ENCODE measurements at regions not wholly inside any gene's neighbourhood (a gene's known extent, or its start where the extent isn't known, plus 50 kb on each side); places are given as distances from the start of the nearest gene placed in this dataset.
"Not testable (repeated sequence)": the region's sequence is repeated elsewhere in the genome, so short reads cannot be mapped to it uniquely, and the experiment has no call there.

- DNase-seq (ENCODE audit: low read depth in 4 of 6, low spot score in 6 of 6) = no peak
- WGBS (ENCODE audit: insufficient coverage) = 71% methylated on average over 2 of the region's 6 CpGs
Measured at GRCh38 chr13:73303851-73304250, 245.0 kb downstream of the KLF5 start.

GRCh38 chr13:73301622-73302021 is 242.8 kb downstream of the KLF5 start:
- H3K36me3 ChIP-seq (ENCODE audit: control insufficient read depth, insufficient read depth, low read length); H3K4me1 ChIP-seq (ENCODE audit: control insufficient read depth, insufficient read depth, low read length); H3K4me3 ChIP-seq (ENCODE audit: low read depth, low read length); H3K9me3 ChIP-seq (ENCODE audit: control insufficient read depth, insufficient read depth, low read length); H3K27ac ChIP-seq (ENCODE audit: low read depth, low read length); DNase-seq (ENCODE audit: low read depth in 4 of 6, low spot score in 6 of 6); H3K27me3 ChIP-seq (ENCODE audit: control insufficient read depth, insufficient read depth, low read length): not testable (repeated sequence)

More at GRCh38 chr13:73303851-73304250, 245.0 kb downstream of the KLF5 start:
- Histone ChIP-seq H3K4me1 (ENCODE audit: control insufficient read depth, insufficient read depth, low read length) (no peaks in the 10 kb centered on the region), H3K36me3 (ENCODE audit: control insufficient read depth, insufficient read depth, low read length) (no peaks in the 10 kb centered on the region), H3K27me3 (ENCODE audit: control insufficient read depth, insufficient read depth, low read length) (no peaks in the 10 kb centered on the region), H3K4me3 (ENCODE audit: low read depth, low read length) (no peak overlapping the region), H3K27ac (ENCODE audit: low read depth, low read length) (no peak overlapping the region), H3K9me3 (ENCODE audit: control insufficient read depth, insufficient read depth, low read length) (no peaks in the 10 kb centered on the region)

DNA sequence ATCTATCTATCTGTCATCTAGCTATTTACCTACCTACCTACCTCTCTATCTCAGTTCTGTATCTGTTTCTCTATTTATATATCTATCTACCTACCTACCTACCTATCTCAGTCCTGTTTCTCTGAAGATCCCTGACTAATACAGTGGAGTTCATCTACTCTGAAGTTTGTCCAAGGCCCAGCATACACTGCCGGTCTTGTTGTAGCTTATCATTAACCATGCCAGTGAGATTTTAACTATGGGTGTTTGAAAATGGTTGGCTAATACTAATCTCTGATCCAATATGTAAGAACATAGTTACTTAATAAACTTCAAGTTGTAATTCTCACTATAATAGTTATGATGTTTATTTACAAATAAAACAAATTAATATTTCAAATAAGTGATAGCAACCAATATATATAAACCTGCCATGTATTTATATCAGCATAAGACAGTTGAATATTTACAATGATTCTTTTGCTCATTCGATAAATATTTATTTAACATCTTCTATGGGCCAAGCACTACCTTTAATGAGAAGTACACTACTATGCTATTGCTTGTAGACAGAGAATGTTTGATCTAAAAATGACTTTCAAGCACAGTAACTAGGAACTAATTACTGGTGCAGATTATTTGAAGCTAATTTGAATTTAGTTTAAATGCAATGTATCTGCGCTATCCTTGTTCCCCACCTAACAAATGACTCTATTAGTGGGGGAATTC is 242.1 kb downstream of the KLF5 start:
- no peak for DNase-seq (ENCODE audit: low read depth in 4 of 6, low spot score in 6 of 6)
- Histone ChIP-seq H3K4me3 (ENCODE audit: low read depth, low read length) (no peak overlapping the region), H3K9me3 (ENCODE audit: control insufficient read depth, insufficient read depth, low read length) (no peaks in the 10 kb centered on the region), H3K27ac (ENCODE audit: low read depth, low read length) (no peak overlapping the region), H3K36me3 (ENCODE audit: control insufficient read depth, insufficient read depth, low read length) (no peaks in the 10 kb centered on the region), H3K27me3 (ENCODE audit: control insufficient read depth, insufficient read depth, low read length) (no peaks in the 10 kb centered on the region), H3K4me1 (ENCODE audit: control insufficient read depth, insufficient read depth, low read length) (no peaks in the 10 kb centered on the region)
- no CpG with 5 or more reads among the region's 3 CpGs for whole genome bisulfite sequencing (ENCODE audit: insufficient coverage)

DNA sequence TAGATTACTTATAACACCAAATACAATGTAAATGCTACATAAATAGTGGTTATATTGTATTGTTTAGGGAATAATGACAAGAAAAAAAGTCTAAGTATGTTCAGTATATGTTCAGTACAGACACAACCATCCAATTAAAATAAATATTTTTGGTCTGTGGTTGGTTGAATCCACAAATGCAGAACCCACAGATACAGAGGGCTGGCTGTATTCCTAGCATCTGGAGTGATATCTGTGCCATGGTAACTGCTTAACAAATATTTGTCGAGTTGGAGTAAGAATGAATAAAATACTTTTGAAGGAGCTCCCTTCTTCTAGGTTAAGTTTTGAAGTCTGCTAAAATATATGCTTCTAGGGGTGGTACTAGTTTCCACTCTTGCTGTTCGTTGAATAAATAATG is 241.0 kb downstream of the KLF5 start:
- DNase-seq (ENCODE audit: low read depth in 4 of 6, low spot score in 6 of 6) = no peak
- Histone ChIP-seq H3K4me1 (ENCODE audit: control insufficient read depth, insufficient read depth, low read length) (no peaks in the 10 kb centered on the region), H3K9me3 (ENCODE audit: control insufficient read depth, insufficient read depth, low read length) (no peaks in the 10 kb centered on the region), H3K27ac (ENCODE audit: low read depth, low read length) (no peak overlapping the region), H3K27me3 (ENCODE audit: control insufficient read depth, insufficient read depth, low read length) (no peaks in the 10 kb centered on the region), H3K36me3 (ENCODE audit: control insufficient read depth, insufficient read depth, low read length) (no peaks in the 10 kb centered on the region), H3K4me3 (ENCODE audit: low read depth, low read length) (no peak overlapping the region)
- WGBS (ENCODE audit: insufficient coverage) = 92% methylated on average over 2 of the region's 2 CpGs

DNA sequence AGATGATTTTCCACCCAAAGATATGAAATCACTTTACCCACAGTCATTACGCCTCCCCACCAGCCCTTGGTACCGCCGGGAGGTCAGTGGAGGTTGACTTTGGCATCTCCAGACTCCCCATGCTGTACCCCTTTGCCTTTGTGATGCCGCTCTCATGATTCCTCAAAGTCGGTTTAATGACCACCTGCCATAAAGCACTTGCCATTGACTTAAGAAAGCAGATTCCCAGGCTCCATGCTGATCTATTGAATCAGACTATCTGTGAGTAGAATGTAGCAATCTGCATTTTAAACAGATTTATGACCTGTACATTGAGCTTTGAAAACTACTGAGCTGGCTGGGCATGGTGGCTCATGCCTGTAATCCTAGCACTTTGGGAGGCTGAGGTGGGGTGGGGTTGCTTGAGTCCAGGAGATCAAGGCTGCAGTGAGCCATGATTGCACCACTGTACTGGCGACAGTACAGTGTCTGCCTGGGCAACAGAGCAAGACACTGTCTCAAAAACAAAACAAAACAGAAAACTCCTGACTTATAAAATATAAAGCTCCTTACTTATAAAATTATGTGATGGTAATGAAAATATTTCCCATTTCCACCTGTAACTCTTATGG is 235.2 kb downstream of the KLF5 start:
- Histone ChIP-seq H3K4me3 (ENCODE audit: low read depth, low read length) (no peak overlapping the region), H3K36me3 (ENCODE audit: control insufficient read depth, insufficient read depth, low read length) (no peaks in the 10 kb centered on the region), H3K4me1 (ENCODE audit: control insufficient read depth, insufficient read depth, low read length) (no peaks in the 10 kb centered on the region), H3K27ac (ENCODE audit: low read depth, low read length) (no peak overlapping the region), H3K27me3 (ENCODE audit: control insufficient read depth, insufficient read depth, low read length) (no peaks in the 10 kb centered on the region), H3K9me3 (ENCODE audit: control insufficient read depth, insufficient read depth, low read length) (no peaks in the 10 kb centered on the region)
- DNase-seq (ENCODE audit: low read depth in 4 of 6, low spot score in 6 of 6) = no peak
- WGBS (ENCODE audit: insufficient coverage) = 48% methylated on average over 4 of the region's 6 CpGs

- no peaks in the 10 kb centered on the region for H3K9me3 ChIP-seq (ENCODE audit: control insufficient read depth, insufficient read depth, low read length)
- no CpG with 5 or more reads among the region's 1 CpG for WGBS (ENCODE audit: insufficient coverage)
- no peak overlapping the region for H3K27ac ChIP-seq (ENCODE audit: low read depth, low read length)
- H3K36me3 ChIP-seq (ENCODE audit: control insufficient read depth, insufficient read depth, low read length) = no peaks in the 10 kb centered on the region
- DNase-seq (ENCODE audit: low read depth in 4 of 6, low spot score in 6 of 6) = no peak
- H3K27me3 ChIP-seq (ENCODE audit: control insufficient read depth, insufficient read depth, low read length) = no peaks in the 10 kb centered on the region
- no peak overlapping the region for H3K4me3 ChIP-seq (ENCODE audit: low read depth, low read length)
- no peaks in the 10 kb centered on the region for H3K4me1 ChIP-seq (ENCODE audit: control insufficient read depth, insufficient read depth, low read length)
Measured at GRCh38 chr13:73292127-73292526, 233.3 kb downstream of the KLF5 start.

- WGBS (ENCODE audit: insufficient coverage) = no CpG with 5 or more reads among the region's 4 CpGs
Measured at GRCh38 chr13:73290844-73291243, 232.0 kb downstream of the KLF5 start.

DNA sequence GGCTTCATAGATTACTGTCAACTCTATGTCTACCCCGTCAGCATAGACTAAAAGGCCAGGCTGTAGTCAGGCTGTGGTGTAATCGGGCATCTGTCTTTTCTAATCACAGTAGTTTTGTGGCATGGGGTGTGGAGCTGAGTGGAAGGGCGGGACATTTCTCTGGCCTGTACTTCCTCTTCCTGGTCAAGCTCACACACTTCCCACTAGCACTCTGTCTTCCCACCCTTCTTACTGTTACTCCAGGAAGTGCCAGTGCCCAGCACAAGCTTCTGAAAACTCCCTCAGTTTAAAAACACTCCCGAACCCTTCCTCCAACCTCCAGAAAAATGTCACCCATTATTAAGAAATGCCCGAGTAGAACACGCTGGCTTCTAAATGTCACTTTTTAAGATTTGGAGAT is 229.8 kb downstream of the KLF5 start:
- no peak for DNase-seq (ENCODE audit: low read depth in 4 of 6, low spot score in 6 of 6)
- Histone ChIP-seq H3K27ac (ENCODE audit: low read depth, low read length) (no peak overlapping the region), H3K27me3 (ENCODE audit: control insufficient read depth, insufficient read depth, low read length) (no peaks in the 10 kb centered on the region), H3K36me3 (ENCODE audit: control insufficient read depth, insufficient read depth, low read length) (no peaks in the 10 kb centered on the region), H3K4me3 (ENCODE audit: low read depth, low read length) (no peak overlapping the region), H3K9me3 (ENCODE audit: control insufficient read depth, insufficient read depth, low read length) (no peaks in the 10 kb centered on the region), H3K4me1 (ENCODE audit: control insufficient read depth, insufficient read depth, low read length) (peaks cover 3% of the 10 kb centered on the region)
- WGBS (ENCODE audit: insufficient coverage) = 100% methylated on average over 2 of the region's 6 CpGs

More at GRCh38 chr13:73290844-73291243, 232.0 kb downstream of the KLF5 start:
- H3K36me3 ChIP-seq (ENCODE audit: control insufficient read depth, insufficient read depth, low read length) = no peaks in the 10 kb centered on the region
- H3K9me3 ChIP-seq (ENCODE audit: control insufficient read depth, insufficient read depth, low read length) = no peaks in the 10 kb centered on the region
- no peak overlapping the region for H3K27ac ChIP-seq (ENCODE audit: low read depth, low read length)
- H3K27me3 ChIP-seq (ENCODE audit: control insufficient read depth, insufficient read depth, low read length) = no peaks in the 10 kb centered on the region
- no peaks in the 10 kb centered on the region for H3K4me1 ChIP-seq (ENCODE audit: control insufficient read depth, insufficient read depth, low read length)
- H3K4me3 ChIP-seq (ENCODE audit: low read depth, low read length) = no peak overlapping the region
- no peak for DNase-seq (ENCODE audit: low read depth in 4 of 6, low spot score in 6 of 6)

DNA sequence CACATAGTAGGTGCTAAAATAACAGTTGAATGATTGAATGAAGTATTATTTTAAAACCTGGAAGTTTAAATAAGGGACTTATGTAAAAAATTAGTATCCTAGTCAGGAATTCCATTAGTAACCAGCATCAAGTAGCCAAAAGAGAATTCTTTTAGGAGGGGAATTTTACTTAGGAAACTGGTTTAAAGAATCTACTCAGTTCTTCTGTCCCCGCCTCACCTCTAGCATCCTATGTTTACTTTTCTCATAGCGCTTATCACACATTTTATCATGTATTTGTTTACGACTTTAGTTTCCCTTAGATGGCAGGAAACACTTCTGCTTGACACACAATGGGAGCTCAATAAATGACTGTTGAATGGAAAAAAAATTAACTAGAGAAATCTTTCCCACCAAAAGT is 229.0 kb downstream of the KLF5 start:
- H3K4me1 ChIP-seq (ENCODE audit: control insufficient read depth, insufficient read depth, low read length) = peaks cover 3% of the 10 kb centered on the region
- whole genome bisulfite sequencing (ENCODE audit: insufficient coverage) = no CpG with 5 or more reads among the region's 3 CpGs
- H3K4me3 ChIP-seq (ENCODE audit: low read depth, low read length) = no peak overlapping the region
- H3K27me3 ChIP-seq (ENCODE audit: control insufficient read depth, insufficient read depth, low read length) = no peaks in the 10 kb centered on the region
- no peaks in the 10 kb centered on the region for H3K36me3 ChIP-seq (ENCODE audit: control insufficient read depth, insufficient read depth, low read length)
- no peak for DNase-seq (ENCODE audit: low read depth in 4 of 6, low spot score in 6 of 6)
- no peak overlapping the region for H3K27ac ChIP-seq (ENCODE audit: low read depth, low read length)
- H3K9me3 ChIP-seq (ENCODE audit: control insufficient read depth, insufficient read depth, low read length) = no peaks in the 10 kb centered on the region

- no peaks in the 10 kb centered on the region for H3K27me3 ChIP-seq (ENCODE audit: control insufficient read depth, insufficient read depth, low read length)
Measured at GRCh38 chr13:73286942-73287620, 228.3 kb downstream of the KLF5 start.

More at GRCh38 chr13:73286942-73287620, 228.3 kb downstream of the KLF5 start:
- DNase-seq (ENCODE audit: low read depth in 4 of 6, low spot score in 6 of 6) = no peak
- H3K9me3 ChIP-seq (ENCODE audit: control insufficient read depth, insufficient read depth, low read length) = no peaks in the 10 kb centered on the region
- H3K4me1 ChIP-seq (ENCODE audit: control insufficient read depth, insufficient read depth, low read length) = peaks cover 3% of the 10 kb centered on the region
- no peaks in the 10 kb centered on the region for H3K36me3 ChIP-seq (ENCODE audit: control insufficient read depth, insufficient read depth, low read length)
- 95% methylated on average over 7 of the region's 10 CpGs for WGBS (ENCODE audit: insufficient coverage)
- no peak overlapping the region for H3K4me3 ChIP-seq (ENCODE audit: low read depth, low read length)
- H3K27ac ChIP-seq (ENCODE audit: low read depth, low read length) = no peak overlapping the region

Data from spinal cord (tissue), 9 donors.